Trophoblast cell (in vitro differentiated cells and primary cell): ENCODE measurements at regions not wholly inside any gene's neighbourhood (a gene's known extent, or its start where the extent isn't known, plus 50 kb on each side); places are given as distances from the start of the nearest gene placed in this dataset.

ENCODE experiments used
- DNase-seq, 2 donors: peaks; one replicate each; pipeline ENCODE4 v3.0.0-alpha.2; 2016
- H2AFZ ChIP-seq: 2 replicates; pipeline ENCODE4 v1.6.1; 2013; ENCODE audit warnings: low read length, moderate library complexity, mild to moderate bottlenecking; ENCODE audit not compliant: insufficient read depth, poor library complexity
- H2AK5ac ChIP-seq: 2 replicates; pipeline ENCODE4 v1.6.1; 2013; ENCODE audit warnings: mild to moderate bottlenecking, low read length
- H2BK120ac ChIP-seq: 2 replicates; pipeline ENCODE4 v1.6.1; 2013; ENCODE audit warnings: low read length, mild to moderate bottlenecking, moderate library complexity; ENCODE audit not compliant: insufficient read depth, poor library complexity
- H2BK12ac ChIP-seq: 2 replicates; pipeline ENCODE4 v1.6.1; 2013; ENCODE audit warnings: mild to moderate bottlenecking, low read length, moderate library complexity
- H2BK5ac ChIP-seq: 2 replicates; pipeline ENCODE4 v1.6.1; 2013; ENCODE audit warnings: low read length, low read depth, moderate library complexity, mild to moderate bottlenecking; ENCODE audit not compliant: poor library complexity
- H3K14ac ChIP-seq: 2 replicates; pipeline ENCODE4 v1.6.1; 2013; ENCODE audit warnings: mild to moderate bottlenecking, low read length
- H3K18ac ChIP-seq: 2 replicates; pipeline ENCODE4 v1.6.1; 2013; ENCODE audit warnings: mild to moderate bottlenecking, low read length
- H3K23ac ChIP-seq: 2 replicates; pipeline ENCODE4 v1.6.1; 2013; ENCODE audit warnings: low read length
- H3K27ac ChIP-seq: 2 replicates; pipeline ENCODE4 v1.5.1; 2013; ENCODE audit warnings: low read depth, mild to moderate bottlenecking, inconsistent platforms, low read length, moderate library complexity
- H3K27me3 ChIP-seq: 2 replicates; pipeline ENCODE4 v1.6.1; 2013; ENCODE audit warnings: inconsistent platforms, mild to moderate bottlenecking, low read length, moderate library complexity; ENCODE audit not compliant: insufficient read depth
- H3K36me3 ChIP-seq, 2 experiments: 1 replicate in 1 of 2; 2 replicates in 1 of 2; pipeline ENCODE4 v1.6.1; 2013; ENCODE audit warnings: low read length in 2 of 2, mild to moderate bottlenecking in 2 of 2, moderate library complexity in 1 of 2; ENCODE audit not compliant: insufficient read depth in 2 of 2, control insufficient read depth in 1 of 2
- H3K4ac ChIP-seq: 2 replicates; pipeline ENCODE4 v1.6.1; 2013; ENCODE audit warnings: low read depth, mild to moderate bottlenecking, low read length, moderate library complexity
- H3K4me1 ChIP-seq, 2 experiments: 1 replicate in 1 of 2; 2 replicates in 1 of 2; pipeline ENCODE4 v1.6.1; 2013; ENCODE audit warnings: low read length in 2 of 2, mild to moderate bottlenecking in 2 of 2, moderate library complexity in 1 of 2; ENCODE audit not compliant: insufficient read depth in 2 of 2, control insufficient read depth in 1 of 2
- H3K4me2 ChIP-seq: 2 replicates; pipeline ENCODE4 v1.6.1; 2013; ENCODE audit warnings: inconsistent platforms, mild to moderate bottlenecking, low read length, moderate library complexity
- H3K4me3 ChIP-seq: 2 replicates; pipeline ENCODE4 v1.5.1; 2013; ENCODE audit warnings: mild to moderate bottlenecking, low read depth, low read length, inconsistent platforms
- H3K79me1 ChIP-seq: one replicate; pipeline ENCODE4 v1.6.1; 2013; ENCODE audit warnings: low read length
- H3K79me2 ChIP-seq: 2 replicates; pipeline ENCODE4 v1.6.1; 2013; ENCODE audit warnings: low read length, mild to moderate bottlenecking; ENCODE audit not compliant: control insufficient read depth, insufficient read depth, poor library complexity
- H3K9ac ChIP-seq: 2 replicates; pipeline ENCODE4 v1.6.1; 2013; ENCODE audit warnings: mild to moderate bottlenecking, low read length
- H3K9me3 ChIP-seq: 2 replicates; pipeline ENCODE4 v1.6.1; 2013; ENCODE audit warnings: low read depth, mild to moderate bottlenecking, control low read depth, inconsistent platforms, low read length; ENCODE audit not compliant: insufficient read depth
- H4K12ac ChIP-seq: 2 replicates; pipeline ENCODE4 v1.6.1; 2013; ENCODE audit warnings: low read depth, mild to moderate bottlenecking, low read length, moderate library complexity
- H4K8ac ChIP-seq: 2 replicates; pipeline ENCODE4 v1.6.1; 2013; ENCODE audit warnings: low read depth, mild to moderate bottlenecking, low read length, moderate library complexity
- H4K91ac ChIP-seq: one replicate; pipeline ENCODE4 v1.6.1; 2013; ENCODE audit warnings: low read depth, mild to moderate bottlenecking, low read length, moderate library complexity
- WGBS: extraction: QIAGEN DNeasy Blood & Tissue Kit; methylation state at CpG from one replicate; pipeline ENCODE4 v1.1.7; 2013; ENCODE audit warnings: missing lambda C conversion rate; ENCODE audit not compliant: insufficient read length, insufficient coverage; ENCODE audit errors: extremely low coverage; 5-methylcytosine and 5-hydroxymethylcytosine counted together

DNA sequence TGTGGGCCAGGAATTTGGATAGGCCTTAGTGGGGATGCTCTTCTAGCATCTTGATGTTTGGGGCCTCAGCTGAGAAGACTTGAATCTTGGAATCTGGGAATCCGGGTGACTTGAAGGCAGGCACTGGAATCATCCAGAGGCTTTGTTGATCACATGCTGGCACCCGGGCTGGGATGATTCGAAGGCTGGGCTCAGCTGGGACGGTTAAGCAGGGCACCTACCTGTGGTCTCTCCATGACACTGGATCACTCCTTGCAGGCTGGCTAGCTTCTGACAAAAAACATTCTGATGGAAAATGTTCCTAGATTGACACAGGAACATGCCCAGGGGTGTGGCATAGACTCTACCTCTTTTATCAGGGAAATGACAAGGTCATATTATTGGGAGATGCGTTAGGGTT lies 149.1 kb downstream of the TENT4A start:
- Histone ChIP-seq H3K14ac (no peak overlapping the region), H4K8ac (no peak overlapping the region), H2AK5ac (no peak overlapping the region), H3K9me3 (peaks cover 12% of the 10 kb centered on the region), H3K27ac (no peak overlapping the region), H3K4ac (no peak overlapping the region), H4K12ac (no peak overlapping the region), H2BK5ac (no peak overlapping the region), H3K79me2 (no peaks in the 10 kb centered on the region), H3K23ac (no peak overlapping the region), H3K4me2 (no peak overlapping the region), H3K79me1 (no peaks in the 10 kb centered on the region), H3K4me1 (no peaks in the 10 kb centered on the region), H3K18ac (no peak overlapping the region), H3K36me3 (no peaks in the 10 kb centered on the region), H2BK12ac (no peak overlapping the region), H3K4me3 (no peak overlapping the region), H2AFZ (no peak overlapping the region), H2BK120ac (no peak overlapping the region), H3K9ac (no peak overlapping the region), H3K27me3 (no peaks in the 10 kb centered on the region), H4K91ac (no peak overlapping the region)
- DNase-seq = no peak
- WGBS = no CpG with 5 or more reads among the region's 5 CpGs

DNA sequence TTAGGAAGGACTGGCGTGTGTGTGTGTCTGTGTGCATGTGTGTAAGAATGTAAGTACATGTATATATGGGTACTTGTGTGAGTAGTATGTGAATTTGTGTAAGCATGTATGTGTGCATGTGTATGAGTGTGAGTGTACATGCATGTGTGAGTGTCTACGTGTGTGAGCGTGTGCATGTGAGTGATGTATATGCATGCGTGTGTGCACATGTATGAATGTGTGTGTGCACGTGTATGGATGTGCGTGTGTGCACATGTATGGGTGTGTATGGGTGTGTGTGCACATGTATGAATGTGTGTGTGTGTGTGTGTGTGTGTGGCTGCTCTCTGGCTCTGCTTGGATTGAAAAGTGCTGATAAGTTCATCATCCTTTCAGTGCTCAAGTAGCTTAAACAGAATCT lies 154.5 kb downstream of the TENT4A start:
- Histone ChIP-seq H2BK5ac (no peak overlapping the region), H4K91ac (no peak overlapping the region), H3K79me2 (no peaks in the 10 kb centered on the region)

DNA sequence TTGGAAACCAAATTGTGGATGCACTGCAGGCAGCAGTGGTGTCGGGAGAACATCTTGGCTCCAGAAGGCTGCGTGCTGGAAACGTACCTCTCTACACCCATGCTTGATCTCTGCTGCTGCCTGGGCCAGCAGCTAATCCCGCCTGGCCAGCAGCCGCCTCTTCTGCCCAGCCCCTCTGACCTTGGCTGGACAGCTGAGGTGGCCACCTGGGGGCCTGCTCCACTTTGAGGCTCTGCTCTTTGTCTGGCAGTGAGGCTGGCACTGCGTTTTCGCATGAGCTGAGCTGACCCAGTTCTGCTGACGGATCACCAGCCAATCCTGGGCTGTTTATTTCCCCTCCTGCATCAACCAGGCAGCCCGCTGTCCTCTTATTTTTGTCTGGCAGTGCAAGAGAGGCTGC lies 154.9 kb downstream of the TENT4A start:
- Histone ChIP-seq H3K4me1 (no peaks in the 10 kb centered on the region), H2BK12ac (no peak overlapping the region), H2BK120ac (no peak overlapping the region), H3K27me3 (no peaks in the 10 kb centered on the region), H3K79me1 (no peaks in the 10 kb centered on the region), H3K4me2 (no peak overlapping the region), H3K27ac (no peak overlapping the region), H3K9me3 (peaks cover 16% of the 10 kb centered on the region), H3K14ac (no peak overlapping the region), H2AK5ac (no peak overlapping the region), H3K23ac (no peak overlapping the region), H2AFZ (no peak overlapping the region), H3K79me2 (no peaks in the 10 kb centered on the region), H3K36me3 (no peaks in the 10 kb centered on the region), H4K8ac (no peak overlapping the region), H3K18ac (no peak overlapping the region), H3K4me3 (no peak overlapping the region), H3K4ac (no peak overlapping the region), H4K12ac (no peak overlapping the region), H4K91ac (no peak overlapping the region), H3K9ac (no peak overlapping the region), H2BK5ac (no peak overlapping the region)
- DNase-seq = no peak
- no CpG with 5 or more reads among the region's 9 CpGs for WGBS

More for the DNA sequence above, 154.5 kb downstream of the TENT4A start:
- no peak overlapping the region for H3K4me2 ChIP-seq
- DNase-seq = no peak
- H3K4me1 ChIP-seq = no peaks in the 10 kb centered on the region
- H4K8ac ChIP-seq = no peak overlapping the region
- H3K36me3 ChIP-seq = no peaks in the 10 kb centered on the region
- H3K9me3 ChIP-seq = peaks cover 18% of the 10 kb centered on the region
- H4K12ac ChIP-seq = no peak overlapping the region
- no CpG with 5 or more reads among the region's 6 CpGs for WGBS
- H3K27ac ChIP-seq = no peak overlapping the region
- H3K79me1 ChIP-seq = no peaks in the 10 kb centered on the region
- no peak overlapping the region for H2BK12ac ChIP-seq
- no peak overlapping the region for H2AK5ac ChIP-seq
- no peak overlapping the region for H3K9ac ChIP-seq
- H3K18ac ChIP-seq = no peak overlapping the region
- H3K4me3 ChIP-seq = no peak overlapping the region
- no peak overlapping the region for H3K23ac ChIP-seq
- no peak overlapping the region for H3K14ac ChIP-seq
- no peak overlapping the region for H2BK120ac ChIP-seq
- H3K27me3 ChIP-seq = no peaks in the 10 kb centered on the region
- no peak overlapping the region for H2AFZ ChIP-seq
- no peak overlapping the region for H3K4ac ChIP-seq

DNA sequence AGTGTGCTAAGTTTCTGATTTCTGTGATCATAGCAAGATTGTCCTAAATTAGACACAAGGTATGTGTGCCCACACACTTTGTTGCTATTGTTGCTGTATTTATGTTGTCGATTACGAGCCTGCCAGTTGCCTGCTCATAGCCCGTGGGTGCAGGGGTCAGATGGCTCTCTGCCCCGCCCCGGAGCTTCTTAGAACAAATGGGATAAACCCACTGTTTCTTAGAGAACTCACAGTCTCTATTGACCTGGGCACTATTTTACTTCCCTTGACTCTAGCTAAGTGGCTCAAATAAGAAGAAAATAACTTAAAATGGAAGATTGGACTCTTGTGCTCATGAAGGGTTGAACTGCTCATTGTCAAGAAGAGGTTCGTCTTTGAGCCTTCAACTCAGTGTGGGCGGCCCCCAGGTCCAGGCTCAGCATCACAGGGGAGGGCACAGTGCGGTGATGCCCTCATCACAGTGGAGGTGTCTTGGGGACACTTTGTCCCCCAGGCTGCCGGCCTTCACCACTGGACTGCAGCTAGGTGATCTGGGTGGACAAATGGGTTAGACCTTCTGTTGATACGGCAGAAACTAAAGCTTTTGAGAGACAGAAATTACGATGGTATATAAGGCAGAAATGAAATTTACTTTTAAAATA lies 155.5 kb downstream of the TENT4A start:
- WGBS = no CpG with 5 or more reads among the region's 11 CpGs
- no peak overlapping the region for H3K4me2 ChIP-seq
- no peaks in the 10 kb centered on the region for H3K27me3 ChIP-seq
- H3K4me3 ChIP-seq = no peak overlapping the region
- H3K4ac ChIP-seq = no peak overlapping the region
- H4K91ac ChIP-seq = no peak overlapping the region
- H3K27ac ChIP-seq = no peak overlapping the region
- H3K9me3 ChIP-seq = peaks cover 15% of the 10 kb centered on the region
- no peak overlapping the region for H3K14ac ChIP-seq
- H2BK5ac ChIP-seq = no peak overlapping the region
- H3K79me2 ChIP-seq = no peaks in the 10 kb centered on the region
- no peaks in the 10 kb centered on the region for H3K4me1 ChIP-seq
- H2BK120ac ChIP-seq = no peak overlapping the region
- no peak overlapping the region for H4K12ac ChIP-seq
- no peak overlapping the region for H2AK5ac ChIP-seq
- no peaks in the 10 kb centered on the region for H3K79me1 ChIP-seq
- H3K23ac ChIP-seq = no peak overlapping the region
- DNase-seq = no peak
- no peak overlapping the region for H4K8ac ChIP-seq
- H3K9ac ChIP-seq = no peak overlapping the region
- no peak overlapping the region for H2AFZ ChIP-seq
- no peaks in the 10 kb centered on the region for H3K36me3 ChIP-seq
- H3K18ac ChIP-seq = no peak overlapping the region
- H2BK12ac ChIP-seq = no peak overlapping the region
